ENCODE measurements at regions not wholly inside any gene's neighbourhood (a gene's known extent, or its start where the extent isn't known, plus 50 kb on each side); places are given as distances from the start of the nearest gene placed in this dataset.
"Not testable (repeated sequence)": the region's sequence is repeated elsewhere in the genome, so short reads cannot be mapped to it uniquely, and the experiment has no call there.

DNA sequence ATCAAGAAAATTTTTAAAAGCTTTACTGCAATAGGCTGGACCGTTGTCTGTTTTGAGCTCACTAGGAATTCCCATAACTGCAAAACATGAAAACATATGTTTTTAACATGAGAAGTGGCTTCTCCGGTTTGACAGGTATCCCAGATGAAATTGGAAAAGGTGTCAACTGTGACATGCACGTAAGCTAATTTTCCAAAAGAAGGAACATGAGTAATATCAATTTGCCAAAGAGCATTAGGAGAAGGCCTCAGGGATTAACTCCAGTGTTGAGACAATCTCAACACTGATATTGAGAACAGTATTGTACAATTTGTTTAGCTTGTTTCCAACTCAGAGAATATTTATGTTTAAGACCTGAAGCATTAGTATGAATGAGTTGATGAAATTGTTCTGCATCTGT lies 215.5 kb upstream of the KCNN2 start:
- TF ChIP-seq, protein P1, sequence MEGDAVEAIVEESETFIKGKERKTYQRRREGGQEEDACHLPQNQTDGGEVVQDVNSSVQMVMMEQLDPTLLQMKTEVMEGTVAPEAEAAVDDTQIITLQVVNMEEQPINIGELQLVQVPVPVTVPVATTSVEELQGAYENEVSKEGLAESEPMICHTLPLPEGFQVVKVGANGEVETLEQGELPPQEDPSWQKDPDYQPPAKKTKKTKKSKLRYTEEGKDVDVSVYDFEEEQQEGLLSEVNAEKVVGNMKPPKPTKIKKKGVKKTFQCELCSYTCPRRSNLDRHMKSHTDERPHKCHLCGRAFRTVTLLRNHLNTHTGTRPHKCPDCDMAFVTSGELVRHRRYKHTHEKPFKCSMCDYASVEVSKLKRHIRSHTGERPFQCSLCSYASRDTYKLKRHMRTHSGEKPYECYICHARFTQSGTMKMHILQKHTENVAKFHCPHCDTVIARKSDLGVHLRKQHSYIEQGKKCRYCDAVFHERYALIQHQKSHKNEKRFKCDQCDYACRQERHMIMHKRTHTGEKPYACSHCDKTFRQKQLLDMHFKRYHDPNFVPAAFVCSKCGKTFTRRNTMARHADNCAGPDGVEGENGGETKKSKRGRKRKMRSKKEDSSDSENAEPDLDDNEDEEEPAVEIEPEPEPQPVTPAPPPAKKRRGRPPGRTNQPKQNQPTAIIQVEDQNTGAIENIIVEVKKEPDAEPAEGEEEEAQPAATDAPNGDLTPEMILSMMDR (conservative IDR thresholded peaks at IDR 0.05), result no peak
- no peak overlapping the region for H3K27ac ChIP-seq

DNA sequence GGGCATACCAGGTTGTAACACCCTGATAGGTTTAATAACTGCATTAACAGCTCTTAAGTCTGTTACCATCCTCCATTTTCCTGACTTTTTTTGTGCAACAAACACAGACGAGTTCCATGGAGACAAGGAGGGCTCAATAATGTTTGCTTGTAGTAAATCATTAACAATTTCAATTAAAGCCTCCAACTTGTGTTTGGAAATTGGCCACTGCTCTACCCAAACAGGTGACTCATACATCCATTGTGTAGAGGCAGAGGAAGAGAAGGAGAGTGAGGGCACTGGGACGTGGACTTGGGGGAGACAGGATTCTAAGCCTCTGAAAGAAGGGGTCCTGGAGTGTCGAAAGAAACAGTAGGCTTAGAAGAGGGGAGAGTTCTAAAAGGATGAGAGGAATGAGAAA lies 213.6 kb upstream of the KCNN2 start:
- H3K27ac ChIP-seq, result no peak overlapping the region
- TF ChIP-seq, protein P1 (conservative IDR thresholded peaks at IDR 0.05), result no peak

DNA sequence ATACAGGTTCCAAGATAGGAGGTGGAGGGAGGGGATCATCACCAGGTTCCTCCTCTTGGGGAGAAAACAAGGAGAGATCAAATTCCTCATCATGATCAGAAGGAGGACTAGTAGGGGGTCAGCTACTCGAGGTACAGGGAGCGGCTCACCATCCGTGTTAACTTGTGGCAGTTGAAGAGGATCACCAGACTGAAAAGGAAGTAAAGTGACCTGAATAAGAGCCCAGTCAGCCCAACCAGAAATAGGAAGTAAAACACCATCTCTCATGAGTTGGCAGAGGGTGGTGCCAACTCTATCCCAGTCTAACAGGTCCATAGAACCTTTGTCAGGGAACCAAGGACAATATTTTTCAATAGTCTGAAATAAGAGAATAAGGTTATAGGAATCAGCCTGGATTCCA lies 213.1 kb upstream of the KCNN2 start:
- H3K27ac ChIP-seq, result not testable (repeated sequence)

DNA sequence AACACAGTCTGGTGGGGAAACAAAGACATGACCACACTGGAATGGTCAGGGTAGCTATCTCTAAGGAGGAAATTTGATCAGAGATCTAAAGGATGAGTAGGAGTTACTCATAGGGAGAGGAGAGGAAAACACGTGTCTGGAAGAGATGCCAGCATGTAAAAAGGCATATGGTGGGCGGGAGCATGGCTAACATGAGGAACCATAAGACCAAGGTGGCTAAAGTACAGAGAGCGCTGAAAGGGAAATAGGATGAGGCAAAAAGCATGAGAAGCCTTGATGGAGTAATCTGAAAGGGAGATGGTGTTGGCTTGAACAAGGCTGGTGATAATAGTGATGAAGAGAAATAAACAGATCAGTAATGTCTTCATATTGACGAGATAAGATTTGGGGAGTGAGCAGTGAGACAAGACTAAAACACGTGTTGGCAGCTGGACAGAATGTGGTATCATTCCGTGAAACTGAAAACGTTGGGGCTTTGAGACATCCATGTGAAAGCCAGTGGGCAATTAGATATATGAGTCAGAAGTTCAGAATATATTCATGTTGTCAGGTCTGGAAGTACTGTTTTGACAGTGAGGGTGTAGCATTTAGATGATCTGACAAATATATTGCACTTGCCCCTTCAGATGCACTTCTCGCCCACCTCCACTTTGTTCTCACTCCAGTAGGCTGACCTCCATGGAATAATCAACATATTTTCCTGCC lies 209.1 kb upstream of the KCNN2 start:
- H3K27ac ChIP-seq, result no peak overlapping the region
- TF ChIP-seq, protein P1 (conservative IDR thresholded peaks at IDR 0.05), result no peak

DNA sequence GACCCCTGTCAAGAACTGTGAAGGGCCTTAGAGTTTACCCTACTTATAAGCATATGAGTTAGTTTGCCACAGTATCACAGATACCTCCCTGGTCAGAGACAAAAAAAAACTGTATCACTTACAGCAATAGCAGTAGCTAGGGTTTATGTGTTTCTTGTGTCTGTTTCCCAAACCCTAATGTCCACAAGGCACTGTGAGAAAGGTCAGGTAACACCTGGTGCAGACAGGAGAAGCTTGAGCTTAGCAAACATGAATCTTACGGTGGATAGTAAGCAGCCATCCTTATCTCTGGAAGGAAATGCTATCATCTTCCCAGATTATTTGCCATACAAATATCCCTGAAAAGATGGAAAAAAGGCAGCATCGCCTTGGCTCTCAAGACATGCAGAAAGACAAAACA lies 208.5 kb upstream of the KCNN2 start:
- H3K27ac ChIP-seq, result no peak overlapping the region
- TF ChIP-seq, protein P1 (conservative IDR thresholded peaks at IDR 0.05), result no peak

DNA sequence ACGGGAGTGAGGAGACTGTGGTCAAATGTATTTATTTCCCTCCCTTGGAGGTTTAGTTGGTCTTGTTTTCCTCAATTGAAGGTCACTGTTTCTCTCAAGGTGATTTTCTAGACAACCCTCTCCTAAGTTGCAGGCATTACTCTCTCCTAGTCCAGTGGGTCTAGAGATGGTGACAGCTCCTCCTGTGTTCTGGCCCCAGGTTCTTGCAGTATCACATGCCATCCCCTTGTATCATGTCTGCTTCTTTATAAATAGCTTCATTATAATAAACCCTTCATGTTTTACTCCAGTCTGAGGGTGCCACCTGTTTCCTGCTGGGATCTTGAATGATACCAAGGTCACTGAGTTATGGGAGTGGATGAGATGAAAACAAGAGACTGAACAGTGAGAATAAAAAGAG lies 208.0 kb upstream of the KCNN2 start:
- no peak overlapping the region for H3K27ac ChIP-seq
- TF ChIP-seq, protein P1 (conservative IDR thresholded peaks at IDR 0.05), result no peak

DNA sequence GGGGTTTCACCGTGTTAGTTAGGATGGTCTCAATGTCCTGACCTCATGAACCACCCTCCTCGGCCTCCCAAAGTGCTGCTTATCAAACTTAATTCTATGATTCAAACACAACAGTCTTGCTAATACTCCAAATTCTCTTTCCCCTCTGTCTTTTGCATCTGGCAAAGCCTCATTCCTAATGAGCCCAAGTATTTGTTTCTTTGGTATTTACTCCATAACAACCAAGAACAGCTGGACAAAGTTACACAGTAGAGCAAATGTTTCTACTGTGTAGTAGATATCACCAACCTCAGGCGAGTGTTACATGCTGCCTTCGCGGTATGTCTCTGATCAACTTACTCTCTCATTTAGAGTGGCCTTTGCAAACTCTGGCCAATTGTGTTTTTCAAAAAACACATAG lies 195.8 kb upstream of the KCNN2 start:
- TF ChIP-seq, protein P1 (conservative IDR thresholded peaks at IDR 0.05), result no peak
- no peak overlapping the region for H3K27ac ChIP-seq

DNA sequence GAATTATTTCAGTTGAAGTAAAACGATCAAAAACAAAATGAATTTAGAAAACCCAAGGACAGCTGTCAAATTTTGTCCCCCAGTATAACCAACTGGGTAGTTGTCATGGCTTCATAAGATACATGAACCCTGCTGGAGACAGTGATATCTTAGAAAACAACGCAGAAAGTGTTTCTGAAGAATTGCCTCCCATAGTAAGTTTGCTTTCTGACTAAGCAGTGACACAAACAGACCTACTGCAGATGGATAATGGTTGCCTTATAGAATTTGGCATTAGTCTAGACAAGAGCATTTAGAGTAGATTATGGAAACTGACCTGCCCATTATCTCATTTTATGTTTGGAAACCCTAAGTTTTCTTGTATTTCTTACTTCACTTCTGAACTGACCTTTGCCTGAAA lies 187.7 kb upstream of the KCNN2 start:
- TF ChIP-seq, protein P1 (conservative IDR thresholded peaks at IDR 0.05), result no peak

More for the DNA sequence above, 187.7 kb upstream of the KCNN2 start:
- H3K27ac ChIP-seq, result no peak overlapping the region

Measured in VCaP (cell line).